ENCODE measurements at regions not wholly inside any gene's neighbourhood (a gene's known extent, or its start where the extent isn't known, plus 50 kb on each side); places are given as distances from the start of the nearest gene placed in this dataset.

DNA sequence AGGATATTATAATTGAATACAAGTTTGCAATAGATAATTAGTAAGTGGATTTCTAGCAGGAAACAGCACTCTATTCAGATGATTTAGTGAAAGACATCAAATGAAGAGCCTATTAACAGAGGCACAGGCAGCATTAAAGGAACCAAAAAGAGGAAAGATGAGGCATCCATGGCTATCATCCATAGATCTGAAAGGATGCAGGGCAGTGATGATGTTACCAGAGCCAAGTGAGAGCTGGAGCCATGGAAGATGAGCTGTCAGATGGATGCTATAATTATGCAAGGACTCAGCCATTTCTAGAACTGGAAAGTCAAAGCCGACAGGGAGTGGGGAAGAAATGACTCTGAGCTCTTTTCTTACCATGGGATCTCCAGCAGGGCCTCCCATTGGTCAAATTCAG lies 66.8 kb upstream of the ANKEF1 start:
- H3K36me3 Mint-ChIP-seq, result no peaks in the 10 kb centered on the region
- no peak overlapping the region for H3K4me3 Mint-ChIP-seq
- TF ChIP-seq, protein P1, sequence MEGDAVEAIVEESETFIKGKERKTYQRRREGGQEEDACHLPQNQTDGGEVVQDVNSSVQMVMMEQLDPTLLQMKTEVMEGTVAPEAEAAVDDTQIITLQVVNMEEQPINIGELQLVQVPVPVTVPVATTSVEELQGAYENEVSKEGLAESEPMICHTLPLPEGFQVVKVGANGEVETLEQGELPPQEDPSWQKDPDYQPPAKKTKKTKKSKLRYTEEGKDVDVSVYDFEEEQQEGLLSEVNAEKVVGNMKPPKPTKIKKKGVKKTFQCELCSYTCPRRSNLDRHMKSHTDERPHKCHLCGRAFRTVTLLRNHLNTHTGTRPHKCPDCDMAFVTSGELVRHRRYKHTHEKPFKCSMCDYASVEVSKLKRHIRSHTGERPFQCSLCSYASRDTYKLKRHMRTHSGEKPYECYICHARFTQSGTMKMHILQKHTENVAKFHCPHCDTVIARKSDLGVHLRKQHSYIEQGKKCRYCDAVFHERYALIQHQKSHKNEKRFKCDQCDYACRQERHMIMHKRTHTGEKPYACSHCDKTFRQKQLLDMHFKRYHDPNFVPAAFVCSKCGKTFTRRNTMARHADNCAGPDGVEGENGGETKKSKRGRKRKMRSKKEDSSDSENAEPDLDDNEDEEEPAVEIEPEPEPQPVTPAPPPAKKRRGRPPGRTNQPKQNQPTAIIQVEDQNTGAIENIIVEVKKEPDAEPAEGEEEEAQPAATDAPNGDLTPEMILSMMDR (IDR thresholded peaks at IDR 0.05; ENCODE audit: unreplicated experiment), result no peak
- no peak for DNase-seq (ENCODE audit: low spot score in 2 of 2, unreplicated experiment in 2 of 2)
- H3K9me3 Mint-ChIP-seq, result no peaks in the 10 kb centered on the region
- H3K27me3 Mint-ChIP-seq (ENCODE audit: low read depth), result peaks cover 39% of the 10 kb centered on the region
- no peaks in the 10 kb centered on the region for H3K4me1 Mint-ChIP-seq
- no peak overlapping the region for H3K27ac Mint-ChIP-seq

DNA sequence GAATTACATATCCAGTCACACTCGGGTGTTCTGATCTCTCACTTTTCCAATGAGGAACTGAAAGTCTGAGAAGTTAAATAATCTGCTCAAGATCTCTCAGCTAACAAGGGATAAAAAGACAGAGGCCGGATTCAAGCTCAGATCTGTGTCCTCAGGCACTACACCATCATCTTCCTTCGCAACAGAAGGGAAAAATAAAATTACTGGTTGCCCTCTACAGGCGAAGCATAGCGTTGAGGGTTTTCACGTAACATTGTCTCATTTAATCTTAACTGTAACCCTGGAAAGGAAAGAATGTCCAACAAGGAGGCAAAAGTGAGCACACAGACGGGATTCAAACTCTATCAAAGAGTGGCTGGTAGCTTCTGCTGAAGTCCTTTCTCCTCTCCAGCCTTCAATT lies 67.8 kb upstream of the ANKEF1 start:
- H3K36me3 Mint-ChIP-seq, result no peaks in the 10 kb centered on the region
- H3K4me3 Mint-ChIP-seq, result no peak overlapping the region
- no peaks in the 10 kb centered on the region for H3K4me1 Mint-ChIP-seq
- TF ChIP-seq, protein P1 (IDR thresholded peaks at IDR 0.05; ENCODE audit: unreplicated experiment), result no peak
- H3K9me3 Mint-ChIP-seq, result no peaks in the 10 kb centered on the region
- H3K27ac Mint-ChIP-seq, result no peak overlapping the region
- DNase-seq (ENCODE audit: low spot score in 2 of 2, unreplicated experiment in 2 of 2), result no peak
- H3K27me3 Mint-ChIP-seq (ENCODE audit: low read depth), result peaks cover 37% of the 10 kb centered on the region

DNA sequence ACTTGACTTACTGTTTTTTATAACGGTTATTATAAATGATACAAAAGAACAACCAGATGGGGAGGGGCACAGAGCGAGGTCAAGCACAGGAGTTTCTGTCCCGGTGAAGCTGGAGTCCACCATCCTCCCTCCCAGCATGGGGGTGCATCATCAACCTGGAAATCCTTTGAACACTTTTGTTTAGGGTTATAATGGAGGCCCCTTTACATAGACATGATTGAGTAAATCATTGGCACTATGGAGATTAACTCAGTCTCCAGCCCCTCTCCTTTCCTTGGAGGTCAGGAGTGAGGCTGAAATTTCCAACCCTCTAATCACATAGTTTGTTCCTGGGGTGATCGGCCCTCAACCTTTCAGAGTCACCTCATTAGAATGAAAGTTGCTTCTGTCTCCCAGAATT lies 71.8 kb upstream of the ANKEF1 start:
- no peak for DNase-seq (ENCODE audit: low spot score in 2 of 2, unreplicated experiment in 2 of 2)
- no peaks in the 10 kb centered on the region for H3K9me3 Mint-ChIP-seq
- TF ChIP-seq, protein P1 (IDR thresholded peaks at IDR 0.05; ENCODE audit: unreplicated experiment), result no peak
- no peaks in the 10 kb centered on the region for H3K36me3 Mint-ChIP-seq
- no peaks in the 10 kb centered on the region for H3K4me1 Mint-ChIP-seq
- no peak overlapping the region for H3K27ac Mint-ChIP-seq
- H3K4me3 Mint-ChIP-seq, result no peak overlapping the region
- H3K27me3 Mint-ChIP-seq (ENCODE audit: low read depth), result peaks cover 40% of the 10 kb centered on the region

DNA sequence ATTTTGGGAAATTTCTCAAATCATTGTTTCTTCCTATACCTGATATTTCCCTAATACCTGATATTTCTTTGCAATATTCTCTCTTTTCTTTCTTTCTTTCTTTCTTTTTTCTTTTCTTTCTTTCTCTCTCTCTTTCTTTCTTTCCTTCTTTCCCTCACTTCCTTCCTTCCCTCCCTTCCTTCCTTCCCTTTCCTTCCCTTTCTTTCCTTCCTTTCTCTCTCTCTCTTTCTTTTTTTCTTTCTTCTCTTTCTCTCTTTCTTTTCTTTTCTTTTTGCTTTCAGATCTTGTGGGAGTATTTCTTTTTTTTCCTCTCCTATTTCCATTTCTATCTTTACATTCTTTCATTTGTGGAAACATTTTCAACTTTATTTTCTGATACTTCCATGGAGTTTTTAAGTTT lies 76.1 kb upstream of the ANKEF1 start:
- H3K27ac Mint-ChIP-seq, result no peak overlapping the region
- no peaks in the 10 kb centered on the region for H3K36me3 Mint-ChIP-seq
- H3K4me1 Mint-ChIP-seq, result no peaks in the 10 kb centered on the region
- no peak for DNase-seq (ENCODE audit: low spot score in 2 of 2, unreplicated experiment in 2 of 2)
- H3K27me3 Mint-ChIP-seq (ENCODE audit: low read depth), result peaks cover 21% of the 10 kb centered on the region
- H3K4me3 Mint-ChIP-seq, result no peak overlapping the region
- peaks cover 3% of the 10 kb centered on the region for H3K9me3 Mint-ChIP-seq
- TF ChIP-seq, protein P1 (IDR thresholded peaks at IDR 0.05; ENCODE audit: unreplicated experiment), result no peak

DNA sequence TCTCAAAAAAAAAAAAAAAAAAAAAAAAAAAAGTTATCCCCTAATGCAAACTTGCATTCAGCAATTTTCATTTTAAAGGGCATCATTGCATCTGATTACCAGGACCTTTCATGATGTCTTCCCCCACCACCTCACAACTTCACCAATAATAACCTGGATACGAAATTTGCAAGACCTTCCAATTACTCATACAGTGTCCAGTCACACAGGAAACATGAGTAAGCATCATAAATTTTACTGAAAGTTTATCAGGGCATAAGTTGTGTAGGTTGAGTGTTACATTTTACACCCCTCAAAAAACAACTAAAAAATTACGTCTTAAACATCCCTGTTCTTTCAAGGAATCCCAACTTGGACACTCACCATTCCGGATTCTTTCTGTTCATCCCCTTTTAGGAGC lies 79.1 kb upstream of the ANKEF1 start:
- H3K9me3 Mint-ChIP-seq, result peaks cover 3% of the 10 kb centered on the region
- H3K27me3 Mint-ChIP-seq (ENCODE audit: low read depth), result peaks cover 26% of the 10 kb centered on the region
- TF ChIP-seq, protein P1 (IDR thresholded peaks at IDR 0.05; ENCODE audit: unreplicated experiment), result no peak
- H3K36me3 Mint-ChIP-seq, result no peaks in the 10 kb centered on the region
- H3K4me1 Mint-ChIP-seq, result no peaks in the 10 kb centered on the region
- no peak overlapping the region for H3K4me3 Mint-ChIP-seq
- no peak for DNase-seq (ENCODE audit: low spot score in 2 of 2, unreplicated experiment in 2 of 2)
- no peak overlapping the region for H3K27ac Mint-ChIP-seq

DNA sequence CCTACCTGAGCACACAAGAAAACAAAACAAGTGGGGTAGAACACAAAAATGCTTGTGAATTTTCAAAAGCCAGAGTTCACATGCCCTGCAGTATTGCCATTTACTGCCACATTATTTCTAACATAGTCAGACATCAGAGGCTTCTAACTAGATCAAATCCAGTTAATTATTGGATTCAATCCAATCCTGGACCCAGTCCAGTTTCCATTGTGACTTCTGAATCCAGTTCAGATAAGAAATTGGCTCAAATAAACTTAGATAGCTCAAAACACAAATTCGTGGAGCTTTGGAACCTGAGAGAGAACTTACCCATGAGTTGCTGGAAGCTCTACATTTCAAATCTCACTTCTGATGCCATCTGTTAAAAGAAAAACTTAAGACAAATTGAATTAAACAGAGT lies 85.2 kb upstream of the ANKEF1 start:
- no peak for DNase-seq (ENCODE audit: low spot score in 2 of 2, unreplicated experiment in 2 of 2)
- Mint-ChIP-seq H3K27me3 (ENCODE audit: low read depth) (peaks cover 12% of the 10 kb centered on the region), H3K4me1 (peaks cover 4% of the 10 kb centered on the region), H3K9me3 (no peaks in the 10 kb centered on the region), H3K4me3 (no peak overlapping the region), H3K27ac (no peak overlapping the region), H3K36me3 (no peaks in the 10 kb centered on the region)
- TF ChIP-seq, protein P1 (IDR thresholded peaks at IDR 0.05; ENCODE audit: unreplicated experiment), result no peak
